OCI-LY7 (cell line): ENCODE measurements at regions not wholly inside any gene's neighbourhood (a gene's known extent, or its start where the extent isn't known, plus 50 kb on each side); places are given as distances from the start of the nearest gene placed in this dataset.

ENCODE experiments used
- EZH2phosphoT487 ChIP-seq: fragments of 200-600 bp; sonication (generic); IDR thresholded peaks from 2 replicates; pipeline ENCODE4 v1.6.1; 2018; ENCODE audit warnings: low read depth, borderline replicate concordance, mild to moderate bottlenecking, mixed run types, antibody characterized with exemption, low read length, moderate library complexity, mixed read lengths
- TF ChIP-seq, protein P1 (sequence below): fragments of 200-600 bp; sonication (generic); conservative IDR thresholded peaks from 2 replicates; pipeline ENCODE4 v1.5.1; 2014; ENCODE audit warnings: mild to moderate bottlenecking, antibody characterized with exemption, low read length, moderate library complexity, mixed read lengths

DNA sequence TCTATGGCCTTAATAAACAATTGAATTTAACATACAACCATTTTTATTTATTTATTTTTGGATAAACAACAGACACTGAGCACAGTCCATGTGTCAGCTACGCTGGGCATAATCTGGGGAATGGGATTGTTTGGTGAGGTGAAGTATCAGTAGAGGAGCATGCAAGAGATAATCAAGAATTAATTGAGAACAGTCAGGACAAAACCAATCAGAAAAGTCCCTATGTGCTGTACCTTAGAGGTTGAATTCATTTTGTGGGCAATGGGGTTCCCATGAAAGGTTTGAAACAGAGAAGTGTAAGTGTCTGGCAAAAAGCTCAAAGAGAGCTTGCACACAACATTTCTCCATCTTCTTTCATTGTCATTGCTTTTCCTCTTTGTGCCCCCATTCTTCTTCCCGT, 198.2 kb downstream of the RNF144A start:
- TF ChIP-seq, protein P1, sequence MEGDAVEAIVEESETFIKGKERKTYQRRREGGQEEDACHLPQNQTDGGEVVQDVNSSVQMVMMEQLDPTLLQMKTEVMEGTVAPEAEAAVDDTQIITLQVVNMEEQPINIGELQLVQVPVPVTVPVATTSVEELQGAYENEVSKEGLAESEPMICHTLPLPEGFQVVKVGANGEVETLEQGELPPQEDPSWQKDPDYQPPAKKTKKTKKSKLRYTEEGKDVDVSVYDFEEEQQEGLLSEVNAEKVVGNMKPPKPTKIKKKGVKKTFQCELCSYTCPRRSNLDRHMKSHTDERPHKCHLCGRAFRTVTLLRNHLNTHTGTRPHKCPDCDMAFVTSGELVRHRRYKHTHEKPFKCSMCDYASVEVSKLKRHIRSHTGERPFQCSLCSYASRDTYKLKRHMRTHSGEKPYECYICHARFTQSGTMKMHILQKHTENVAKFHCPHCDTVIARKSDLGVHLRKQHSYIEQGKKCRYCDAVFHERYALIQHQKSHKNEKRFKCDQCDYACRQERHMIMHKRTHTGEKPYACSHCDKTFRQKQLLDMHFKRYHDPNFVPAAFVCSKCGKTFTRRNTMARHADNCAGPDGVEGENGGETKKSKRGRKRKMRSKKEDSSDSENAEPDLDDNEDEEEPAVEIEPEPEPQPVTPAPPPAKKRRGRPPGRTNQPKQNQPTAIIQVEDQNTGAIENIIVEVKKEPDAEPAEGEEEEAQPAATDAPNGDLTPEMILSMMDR, result no peak
- TF ChIP-seq EZH2phosphoT487, result no peak
